ENCODE measurements at regions not wholly inside any gene's neighbourhood (a gene's known extent, or its start where the extent isn't known, plus 50 kb on each side); places are given as distances from the start of the nearest gene placed in this dataset.

DNA sequence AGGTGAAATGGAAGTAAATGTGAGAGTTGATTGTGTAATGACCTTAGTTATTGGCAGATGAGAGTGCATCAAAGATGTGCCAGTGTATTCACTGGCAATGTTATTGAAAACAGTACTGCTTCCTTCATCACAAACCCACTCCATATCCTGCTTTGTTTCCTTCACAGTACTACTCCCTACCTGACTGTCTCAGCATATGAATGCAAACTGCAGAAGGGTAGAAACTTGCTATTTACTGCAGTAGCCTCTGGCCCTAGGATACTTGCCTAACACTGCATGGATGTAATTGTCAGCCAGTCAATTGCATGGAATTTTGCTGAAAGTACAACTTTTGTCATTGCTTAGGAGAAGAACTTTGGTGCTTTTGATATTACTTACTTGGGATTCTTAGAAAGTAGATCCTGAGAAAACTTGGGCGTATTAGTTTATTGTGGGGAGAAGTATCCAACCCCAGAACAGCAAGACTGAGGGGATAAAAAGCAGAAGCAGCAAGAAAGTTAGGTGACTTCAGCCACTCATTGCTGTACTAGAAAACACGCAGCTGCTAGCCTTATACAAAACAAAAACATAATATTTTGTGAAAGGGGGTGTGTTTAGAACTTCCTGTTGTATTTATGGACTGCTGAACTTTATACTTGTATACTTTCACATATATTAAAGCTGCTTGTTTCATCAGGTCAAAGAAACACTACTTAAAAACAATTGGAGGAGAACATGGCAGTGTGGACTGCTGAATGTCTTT lies 219.0 kb downstream of the CCNG2 start:
- TF ChIP-seq SIN3A (IDR thresholded peaks at IDR 0.05; ENCODE audit: borderline replicate concordance, insufficient read depth, low read length) (no peak), TAF1 (IDR thresholded peaks at IDR 0.05; ENCODE audit: borderline replicate concordance, insufficient read depth, low read length) (no peak), POLR2AphosphoS5 (IDR thresholded peaks at IDR 0.05; ENCODE audit: low read depth, low read length) (no peak), FOXP2 (optimal IDR thresholded peaks at IDR 0.05; ENCODE audit: borderline replicate concordance, extremely low read depth, extremely low read length, insufficient read depth) (no peak)
- TF ChIP-seq, protein P1, sequence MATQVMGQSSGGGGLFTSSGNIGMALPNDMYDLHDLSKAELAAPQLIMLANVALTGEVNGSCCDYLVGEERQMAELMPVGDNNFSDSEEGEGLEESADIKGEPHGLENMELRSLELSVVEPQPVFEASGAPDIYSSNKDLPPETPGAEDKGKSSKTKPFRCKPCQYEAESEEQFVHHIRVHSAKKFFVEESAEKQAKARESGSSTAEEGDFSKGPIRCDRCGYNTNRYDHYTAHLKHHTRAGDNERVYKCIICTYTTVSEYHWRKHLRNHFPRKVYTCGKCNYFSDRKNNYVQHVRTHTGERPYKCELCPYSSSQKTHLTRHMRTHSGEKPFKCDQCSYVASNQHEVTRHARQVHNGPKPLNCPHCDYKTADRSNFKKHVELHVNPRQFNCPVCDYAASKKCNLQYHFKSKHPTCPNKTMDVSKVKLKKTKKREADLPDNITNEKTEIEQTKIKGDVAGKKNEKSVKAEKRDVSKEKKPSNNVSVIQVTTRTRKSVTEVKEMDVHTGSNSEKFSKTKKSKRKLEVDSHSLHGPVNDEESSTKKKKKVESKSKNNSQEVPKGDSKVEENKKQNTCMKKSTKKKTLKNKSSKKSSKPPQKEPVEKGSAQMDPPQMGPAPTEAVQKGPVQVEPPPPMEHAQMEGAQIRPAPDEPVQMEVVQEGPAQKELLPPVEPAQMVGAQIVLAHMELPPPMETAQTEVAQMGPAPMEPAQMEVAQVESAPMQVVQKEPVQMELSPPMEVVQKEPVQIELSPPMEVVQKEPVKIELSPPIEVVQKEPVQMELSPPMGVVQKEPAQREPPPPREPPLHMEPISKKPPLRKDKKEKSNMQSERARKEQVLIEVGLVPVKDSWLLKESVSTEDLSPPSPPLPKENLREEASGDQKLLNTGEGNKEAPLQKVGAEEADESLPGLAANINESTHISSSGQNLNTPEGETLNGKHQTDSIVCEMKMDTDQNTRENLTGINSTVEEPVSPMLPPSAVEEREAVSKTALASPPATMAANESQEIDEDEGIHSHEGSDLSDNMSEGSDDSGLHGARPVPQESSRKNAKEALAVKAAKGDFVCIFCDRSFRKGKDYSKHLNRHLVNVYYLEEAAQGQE (IDR thresholded peaks at IDR 0.05; ENCODE audit: insufficient read depth in 1 of 2, low read depth in 2 of 2, low read length in 2 of 2): no peak

DNA sequence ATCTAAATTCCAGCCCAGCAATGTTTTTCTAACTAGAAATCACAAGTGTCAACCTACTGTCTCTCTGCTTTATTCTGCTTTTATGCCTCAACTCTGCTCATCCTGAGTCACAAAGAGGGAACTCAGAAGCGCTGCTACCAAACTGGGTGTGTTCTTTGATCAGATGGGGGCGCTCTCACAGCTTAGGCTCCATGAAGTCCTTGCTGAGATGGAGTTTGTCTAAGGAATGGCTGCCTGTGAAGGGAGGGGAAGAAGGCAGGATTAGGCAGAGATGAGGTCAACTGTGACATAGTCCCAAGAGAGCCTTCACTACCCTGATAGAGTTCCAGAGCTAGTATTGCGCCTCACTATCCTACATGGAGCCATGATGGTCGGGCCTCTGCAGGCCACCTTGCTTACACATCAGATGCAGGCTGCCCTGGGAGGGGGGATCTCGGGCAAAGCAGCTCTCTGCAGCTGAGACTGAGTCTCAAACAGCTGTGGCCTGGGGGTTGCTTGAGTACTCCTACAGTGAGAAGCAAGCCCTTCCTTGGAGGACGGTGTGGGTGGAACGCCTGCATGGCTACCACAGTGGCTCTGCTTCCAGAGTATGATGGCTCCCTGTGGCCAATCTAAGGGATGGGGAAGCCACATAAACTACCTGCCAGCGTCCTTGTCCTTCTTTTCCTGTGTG lies 219.9 kb downstream of the CCNG2 start:
- TF ChIP-seq TAF1 (IDR thresholded peaks at IDR 0.05; ENCODE audit: borderline replicate concordance, insufficient read depth, low read length): no peak
- TF ChIP-seq SIN3A (IDR thresholded peaks at IDR 0.05; ENCODE audit: borderline replicate concordance, insufficient read depth, low read length): no peak
- no peak for TF ChIP-seq FOXP2 (optimal IDR thresholded peaks at IDR 0.05; ENCODE audit: borderline replicate concordance, extremely low read depth, extremely low read length, insufficient read depth)
- TF ChIP-seq, protein P1 (IDR thresholded peaks at IDR 0.05; ENCODE audit: insufficient read depth in 1 of 2, low read depth in 2 of 2, low read length in 2 of 2): no peak
- TF ChIP-seq POLR2AphosphoS5 (IDR thresholded peaks at IDR 0.05; ENCODE audit: low read depth, low read length): no peak

DNA sequence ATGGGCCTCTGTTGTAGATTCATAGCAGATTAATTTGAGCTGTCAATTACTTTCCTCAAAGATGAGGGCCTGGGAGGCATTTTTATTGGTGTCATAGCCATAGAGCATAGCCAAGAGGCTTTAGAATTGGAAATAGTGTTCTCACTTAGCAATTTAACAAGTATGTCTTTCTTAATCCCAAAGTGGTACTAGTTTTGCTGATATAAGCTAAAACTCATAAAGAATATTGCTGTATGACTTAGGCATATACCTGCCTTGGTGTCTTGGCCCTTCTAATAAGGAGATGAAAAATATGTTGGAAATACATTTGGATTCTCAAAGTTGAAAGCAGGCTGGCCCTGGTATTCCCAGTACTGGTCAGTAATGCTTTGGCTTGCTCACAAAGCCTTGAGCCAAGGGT lies 221.5 kb upstream of the CXCL13 start:
- TF ChIP-seq FOXP2 (optimal IDR thresholded peaks at IDR 0.05; ENCODE audit: borderline replicate concordance, extremely low read depth, extremely low read length, insufficient read depth) (no peak), TAF1 (IDR thresholded peaks at IDR 0.05; ENCODE audit: borderline replicate concordance, insufficient read depth, low read length) (no peak), SIN3A (IDR thresholded peaks at IDR 0.05; ENCODE audit: borderline replicate concordance, insufficient read depth, low read length) (no peak), POLR2AphosphoS5 (IDR thresholded peaks at IDR 0.05; ENCODE audit: low read depth, low read length) (no peak)
- TF ChIP-seq, protein P1 (IDR thresholded peaks at IDR 0.05; ENCODE audit: insufficient read depth in 1 of 2, low read depth in 2 of 2, low read length in 2 of 2): no peak

DNA sequence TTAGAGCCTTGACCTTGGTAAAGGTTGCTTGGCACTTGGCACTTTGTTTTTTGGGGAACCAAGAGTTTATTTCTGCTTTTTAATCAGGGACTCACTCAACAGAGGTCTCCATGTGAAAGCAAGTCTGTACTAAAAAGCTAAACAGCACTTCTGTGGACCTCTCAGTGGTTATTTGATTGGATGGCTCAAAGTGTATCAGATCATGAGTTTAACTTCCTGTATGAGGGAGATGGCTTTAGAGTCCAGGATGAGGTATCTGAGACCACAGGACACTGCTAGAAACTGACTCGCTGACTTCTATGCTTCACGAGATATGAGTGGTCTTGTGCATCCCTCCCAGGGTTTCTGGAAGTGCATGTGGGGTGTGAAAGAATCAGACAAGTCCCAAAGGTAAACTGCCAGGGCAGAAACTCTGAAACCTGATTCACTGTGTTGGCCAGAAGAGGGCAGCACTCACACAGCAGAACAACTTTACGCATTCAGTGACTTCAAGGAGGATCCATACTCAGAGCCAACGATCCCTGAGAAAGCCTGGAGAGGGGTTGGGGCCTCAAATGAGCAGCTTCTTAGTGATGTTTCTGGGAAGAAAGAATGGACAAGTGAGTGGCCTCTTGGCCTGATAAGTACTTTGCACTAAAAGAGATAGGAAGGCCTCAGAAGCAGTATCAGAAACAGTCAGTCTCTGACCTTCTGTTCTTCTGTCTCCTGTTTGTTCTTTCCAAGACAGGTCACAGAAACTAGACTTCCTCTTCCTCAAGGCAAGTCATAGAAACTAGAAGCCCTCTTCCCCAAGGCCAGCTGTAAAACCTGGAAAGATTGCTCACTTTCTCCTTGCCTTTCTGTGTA lies 220.3 kb upstream of the CXCL13 start:
- TF ChIP-seq POLR2AphosphoS5 (IDR thresholded peaks at IDR 0.05; ENCODE audit: low read depth, low read length): no peak
- no peak for TF ChIP-seq TAF1 (IDR thresholded peaks at IDR 0.05; ENCODE audit: borderline replicate concordance, insufficient read depth, low read length)
- no peak for TF ChIP-seq SIN3A (IDR thresholded peaks at IDR 0.05; ENCODE audit: borderline replicate concordance, insufficient read depth, low read length)
- TF ChIP-seq, protein P1 (IDR thresholded peaks at IDR 0.05; ENCODE audit: insufficient read depth in 1 of 2, low read depth in 2 of 2, low read length in 2 of 2): no peak
- no peak for TF ChIP-seq FOXP2 (optimal IDR thresholded peaks at IDR 0.05; ENCODE audit: borderline replicate concordance, extremely low read depth, extremely low read length, insufficient read depth)

Measured in PFSK-1 (cell line).